T-helper 17 cell (primary cell): ENCODE measurements at regions not wholly inside any gene's neighbourhood (a gene's known extent, or its start where the extent isn't known, plus 50 kb on each side); places are given as distances from the start of the nearest gene placed in this dataset.
"Not testable (repeated sequence)": the region's sequence is repeated elsewhere in the genome, so short reads cannot be mapped to it uniquely, and the experiment has no call there.

ENCODE experiments used
- ATAC-seq: fragments of 150-1000 bp; cut with Tn5 transposase; 2 replicates; pipeline ENCODE4 v1.10.0; 2021; ENCODE audit warnings: mild to moderate bottlenecking, moderate library complexity
- DNase-seq, 3 donors: peaks; one replicate each; pipeline versions ENCODE4 v3.0.0 to v3.0.0-alpha.2; 2020 to 2021
- H3K9me3 ChIP-seq: one replicate; pipeline ENCODE4 v1.7.0; 2013; ENCODE audit warnings: low read length, mild to moderate bottlenecking; ENCODE audit not compliant: control insufficient read depth, poor library complexity, severe bottlenecking
- H3K27ac Mint-ChIP-seq: one replicate; pipeline ENCODE4 v1.8.0; 2022; ENCODE audit warnings: mild to moderate bottlenecking, moderate library complexity, mixed read lengths
- H3K27me3 Mint-ChIP-seq: one replicate; pipeline ENCODE4 v1.8.0; 2022; ENCODE audit warnings: mixed read lengths
- H3K36me3 Mint-ChIP-seq: one replicate; pipeline ENCODE4 v1.8.0; 2022; ENCODE audit warnings: low read depth, mixed read lengths
- H3K4me1 Mint-ChIP-seq: one replicate; pipeline ENCODE4 v1.8.0; 2022; ENCODE audit warnings: mild to moderate bottlenecking, mixed read lengths
- H3K4me3 Mint-ChIP-seq: one replicate; pipeline ENCODE4 v1.8.0; 2022; ENCODE audit warnings: mild to moderate bottlenecking, moderate library complexity, mixed read lengths

DNA sequence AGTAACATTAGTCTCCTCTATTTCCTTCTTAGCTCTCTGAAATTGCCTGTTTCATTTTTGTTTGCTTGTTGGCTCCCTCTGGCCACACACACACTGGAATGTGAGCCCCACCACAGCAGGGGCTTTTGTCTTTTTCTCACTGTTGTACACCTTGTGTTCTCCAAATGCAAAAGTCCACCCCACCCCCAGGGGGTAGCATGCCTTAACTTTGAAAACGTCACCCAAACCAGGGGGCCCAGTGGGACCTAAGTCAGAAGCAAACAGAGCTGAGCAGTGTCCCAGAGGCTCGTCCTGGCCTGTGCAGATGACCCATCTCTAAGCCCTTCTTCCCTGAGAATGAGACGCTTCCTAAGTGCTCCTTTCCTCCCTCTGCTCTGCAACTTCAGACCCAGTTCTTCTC is 614.1 kb downstream of the UQCRFS1 start:
- no peaks in the 10 kb centered on the region for H3K36me3 Mint-ChIP-seq
- no peak overlapping the region for H3K4me3 Mint-ChIP-seq
- no peaks in the 10 kb centered on the region for H3K4me1 Mint-ChIP-seq
- no peaks in the 10 kb centered on the region for H3K27me3 Mint-ChIP-seq
- DNase-seq = no peak
- no peaks in the 10 kb centered on the region for H3K9me3 ChIP-seq
- ATAC-seq = no peak
- no peak overlapping the region for H3K27ac Mint-ChIP-seq

- DNase-seq = no peak
- no peaks in the 10 kb centered on the region for H3K9me3 ChIP-seq
- no peak for ATAC-seq
- Mint-ChIP-seq H3K4me3 (no peak overlapping the region), H3K27me3 (no peaks in the 10 kb centered on the region), H3K27ac (no peak overlapping the region), H3K4me1 (no peaks in the 10 kb centered on the region), H3K36me3 (no peaks in the 10 kb centered on the region)
These were observed 616.3 kb downstream of the UQCRFS1 start for GRCh38 chr19:28596561-28597071.

- no peak overlapping the region for H3K27ac Mint-ChIP-seq
- H3K4me1 Mint-ChIP-seq = no peaks in the 10 kb centered on the region
- no peak overlapping the region for H3K4me3 Mint-ChIP-seq
- H3K9me3 ChIP-seq = no peaks in the 10 kb centered on the region
- H3K27me3 Mint-ChIP-seq = no peaks in the 10 kb centered on the region
- no peaks in the 10 kb centered on the region for H3K36me3 Mint-ChIP-seq
- ATAC-seq (no peak), DNase-seq (no peak)
These were observed 617.0 kb downstream of the UQCRFS1 start for GRCh38 chr19:28595722-28596480.

- H3K27ac Mint-ChIP-seq = no peak overlapping the region
- no peaks in the 10 kb centered on the region for H3K4me1 Mint-ChIP-seq
- no peaks in the 10 kb centered on the region for H3K27me3 Mint-ChIP-seq
- no peak overlapping the region for H3K4me3 Mint-ChIP-seq
- ATAC-seq = no peak
- no peaks in the 10 kb centered on the region for H3K36me3 Mint-ChIP-seq
- no peaks in the 10 kb centered on the region for H3K9me3 ChIP-seq
- no peak for DNase-seq
These were observed 618.2 kb downstream of the UQCRFS1 start for GRCh38 chr19:28594737-28595136.

DNA sequence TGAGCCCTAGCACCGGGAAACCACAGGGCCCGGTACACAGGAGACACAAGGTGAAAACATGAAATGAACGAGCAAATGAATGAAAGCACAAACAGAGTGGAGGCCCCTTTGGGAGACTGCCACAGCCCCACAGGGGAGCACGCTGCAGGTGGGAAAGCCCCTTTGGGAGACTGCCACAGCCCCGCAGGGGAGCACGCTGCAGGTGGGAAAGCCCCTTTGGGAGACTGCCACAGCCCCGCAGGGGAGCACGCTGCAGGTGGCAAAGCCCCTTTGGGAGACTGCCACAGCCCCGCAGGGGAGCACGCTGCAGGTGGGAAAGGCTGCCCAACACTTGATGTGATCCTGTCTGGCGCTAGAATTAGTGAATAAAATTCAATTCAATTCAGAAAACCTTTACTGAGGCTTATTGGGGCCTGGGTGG is 623.0 kb downstream of the UQCRFS1 start:
- DNase-seq = not testable (repeated sequence)

DNA sequence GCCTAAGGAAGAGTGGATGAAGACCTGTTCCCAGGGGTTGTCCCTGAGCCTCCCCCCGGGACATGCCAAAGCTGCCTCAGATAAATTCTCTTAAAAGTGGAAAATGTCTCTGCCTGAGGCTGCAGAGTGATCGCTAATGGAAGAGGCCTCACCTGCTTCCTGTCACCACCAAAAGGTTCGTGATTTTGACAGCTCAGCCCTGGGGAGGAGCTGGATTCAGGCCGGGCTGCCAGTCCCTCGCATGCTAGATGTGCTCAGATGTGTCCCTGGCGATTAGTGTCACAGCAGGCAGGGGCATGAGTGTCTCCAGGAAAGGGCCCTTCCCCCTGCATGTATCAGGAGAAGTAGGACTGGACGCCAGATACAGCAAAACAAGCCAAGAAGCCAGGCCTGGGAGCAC is 626.5 kb downstream of the UQCRFS1 start:
- no peaks in the 10 kb centered on the region for H3K36me3 Mint-ChIP-seq
- H3K9me3 ChIP-seq = no peaks in the 10 kb centered on the region
- H3K27ac Mint-ChIP-seq = no peak overlapping the region
- H3K27me3 Mint-ChIP-seq = no peaks in the 10 kb centered on the region
- ATAC-seq (no peak), DNase-seq (no peak)
- no peak overlapping the region for H3K4me3 Mint-ChIP-seq
- no peaks in the 10 kb centered on the region for H3K4me1 Mint-ChIP-seq

More for the DNA sequence above, 623.0 kb downstream of the UQCRFS1 start:
- not testable (repeated sequence) for H3K9me3 ChIP-seq, H3K4me1 Mint-ChIP-seq, H3K36me3 Mint-ChIP-seq, H3K27me3 Mint-ChIP-seq, H3K4me3 Mint-ChIP-seq, ATAC-seq, H3K27ac Mint-ChIP-seq

DNA sequence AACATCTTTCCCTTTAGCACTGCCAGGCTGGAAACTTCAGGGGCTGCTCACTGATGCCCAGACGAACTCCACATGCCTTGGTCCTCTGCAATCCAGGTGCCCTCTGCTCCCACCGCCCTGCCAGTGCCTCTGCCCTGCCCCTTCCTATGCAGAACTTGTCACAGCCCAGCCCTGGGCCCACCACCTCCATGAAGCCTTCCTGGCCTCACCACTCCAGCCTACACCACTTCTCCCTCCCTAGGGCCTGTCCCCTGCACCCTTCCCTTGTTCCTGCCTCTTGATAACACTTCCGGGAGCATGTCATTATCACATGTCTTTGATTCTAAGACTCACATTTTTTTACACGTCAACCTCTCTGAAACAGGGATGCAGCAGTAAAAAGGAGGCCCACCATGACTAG is 627.2 kb downstream of the UQCRFS1 start:
- Mint-ChIP-seq H3K36me3 (no peaks in the 10 kb centered on the region), H3K27me3 (no peaks in the 10 kb centered on the region), H3K4me3 (no peak overlapping the region), H3K4me1 (no peaks in the 10 kb centered on the region), H3K27ac (no peak overlapping the region)
- DNase-seq (no peak), ATAC-seq (no peak)
- no peaks in the 10 kb centered on the region for H3K9me3 ChIP-seq

GRCh38 chr19:28583713-28584112 is 629.2 kb downstream of the UQCRFS1 start:
- no peak for ATAC-seq
- DNase-seq = no peak
- Mint-ChIP-seq H3K27me3 (no peaks in the 10 kb centered on the region), H3K4me1 (no peaks in the 10 kb centered on the region), H3K27ac (no peak overlapping the region), H3K36me3 (no peaks in the 10 kb centered on the region), H3K4me3 (no peak overlapping the region)
- no peaks in the 10 kb centered on the region for H3K9me3 ChIP-seq

DNA sequence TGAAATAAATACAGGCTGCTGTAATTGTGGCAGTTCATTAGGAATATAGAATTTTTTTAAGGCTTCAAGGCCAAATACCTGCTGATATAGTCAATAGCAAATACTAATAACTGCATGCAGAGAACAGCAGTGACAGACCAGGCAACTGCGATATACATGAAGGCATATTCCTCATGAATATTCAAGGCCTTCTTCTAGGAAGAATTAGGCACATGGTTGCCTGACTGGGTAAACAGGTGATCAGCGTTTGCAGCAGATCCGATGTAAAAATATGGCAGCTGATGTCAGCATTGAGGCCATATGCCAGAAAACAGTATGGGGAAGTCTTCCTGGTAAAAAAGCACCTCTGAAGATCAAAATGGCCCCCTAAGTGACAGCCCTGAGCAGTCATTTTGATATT is 629.7 kb downstream of the UQCRFS1 start:
- Mint-ChIP-seq H3K36me3 (no peaks in the 10 kb centered on the region), H3K4me1 (no peaks in the 10 kb centered on the region), H3K27me3 (no peaks in the 10 kb centered on the region), H3K27ac (no peak overlapping the region), H3K4me3 (no peak overlapping the region)
- no peak for DNase-seq
- no peak for ATAC-seq
- H3K9me3 ChIP-seq = no peaks in the 10 kb centered on the region

DNA sequence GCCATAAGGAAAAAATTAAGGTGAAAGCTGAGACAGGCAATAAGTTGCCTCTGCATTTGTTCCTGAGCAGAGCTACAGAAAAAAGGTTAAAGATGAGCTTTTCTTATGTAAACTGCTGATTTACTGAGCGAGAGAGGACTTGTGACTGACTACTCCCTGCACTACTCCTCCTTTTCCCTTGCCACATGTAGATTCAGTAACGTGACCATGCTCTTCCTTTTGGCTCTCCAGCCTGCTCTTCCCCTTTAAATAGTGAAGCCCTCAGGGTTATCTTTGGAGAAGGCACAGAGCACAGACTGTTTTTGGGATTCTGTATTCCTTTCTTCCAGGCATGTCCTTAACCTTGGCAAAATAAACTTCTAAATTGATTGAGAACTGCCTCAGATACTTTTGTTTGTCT is 630.2 kb downstream of the UQCRFS1 start:
- no peaks in the 10 kb centered on the region for H3K4me1 Mint-ChIP-seq
- no peak overlapping the region for H3K27ac Mint-ChIP-seq
- no peaks in the 10 kb centered on the region for H3K9me3 ChIP-seq
- no peak overlapping the region for H3K4me3 Mint-ChIP-seq
- no peak for DNase-seq
- no peak for ATAC-seq
- peaks cover 2% of the 10 kb centered on the region for H3K36me3 Mint-ChIP-seq
- H3K27me3 Mint-ChIP-seq = no peaks in the 10 kb centered on the region

- Mint-ChIP-seq H3K27me3 (no peaks in the 10 kb centered on the region), H3K4me1 (no peaks in the 10 kb centered on the region), H3K27ac (no peak overlapping the region), H3K4me3 (no peak overlapping the region), H3K36me3 (peaks cover 2% of the 10 kb centered on the region)
- no peak for DNase-seq
- no peak for ATAC-seq
- no peaks in the 10 kb centered on the region for H3K9me3 ChIP-seq
These were observed 630.6 kb downstream of the UQCRFS1 start for GRCh38 chr19:28582344-28582743.

DNA sequence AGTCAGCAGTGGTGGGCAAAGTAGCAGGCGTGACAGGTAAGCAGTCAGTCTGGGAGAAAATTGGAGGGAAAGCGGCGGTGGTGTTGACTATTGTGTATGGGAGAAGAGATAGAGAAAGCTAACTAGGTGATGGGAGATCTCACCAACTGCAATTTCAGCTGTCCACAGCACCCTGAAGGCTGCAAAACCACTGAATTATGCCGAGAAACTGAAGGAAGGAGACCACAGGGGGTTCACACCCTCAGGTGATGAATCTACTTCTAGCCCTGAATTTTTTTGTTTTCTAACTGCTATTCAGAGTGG is 631.5 kb downstream of the UQCRFS1 start:
- Mint-ChIP-seq H3K36me3 (peaks cover 2% of the 10 kb centered on the region), H3K4me3 (no peak overlapping the region), H3K4me1 (no peaks in the 10 kb centered on the region), H3K27me3 (no peaks in the 10 kb centered on the region), H3K27ac (no peak overlapping the region)
- ATAC-seq (no peak), DNase-seq (no peak)
- no peaks in the 10 kb centered on the region for H3K9me3 ChIP-seq

GRCh38 chr19:28578786-28579505 is 634.0 kb downstream of the UQCRFS1 start:
- H3K9me3 ChIP-seq = no peaks in the 10 kb centered on the region
- no peaks in the 10 kb centered on the region for H3K27me3 Mint-ChIP-seq
- no peaks in the 10 kb centered on the region for H3K4me1 Mint-ChIP-seq
- no peak for DNase-seq
- H3K4me3 Mint-ChIP-seq = no peak overlapping the region
- ATAC-seq = no peak
- H3K27ac Mint-ChIP-seq = no peak overlapping the region
- peaks cover 2% of the 10 kb centered on the region for H3K36me3 Mint-ChIP-seq

- H3K36me3 Mint-ChIP-seq = peaks cover 2% of the 10 kb centered on the region
- H3K9me3 ChIP-seq = no peaks in the 10 kb centered on the region
- H3K4me1 Mint-ChIP-seq = no peaks in the 10 kb centered on the region
- no peak overlapping the region for H3K27ac Mint-ChIP-seq
- DNase-seq (no peak), ATAC-seq (no peak)
- no peaks in the 10 kb centered on the region for H3K27me3 Mint-ChIP-seq
- no peak overlapping the region for H3K4me3 Mint-ChIP-seq
These were observed 634.7 kb downstream of the UQCRFS1 start for GRCh38 chr19:28578208-28578607.
